GM23248 (cell line): ENCODE measurements at regions not wholly inside any gene's neighbourhood (a gene's known extent, or its start where the extent isn't known, plus 50 kb on each side); places are given as distances from the start of the nearest gene placed in this dataset.

Source experiments
- EZH2 ChIP-seq: fragments of 200-600 bp; sonication (generic); IDR thresholded peaks from 2 replicates; pipeline ENCODE4 v1.6.1; 2018; ENCODE audit warnings: antibody characterized with exemption, mild to moderate bottlenecking; ENCODE audit not compliant: insufficient read depth, poor library complexity, severe bottlenecking
- EZH2phosphoT487 ChIP-seq: fragments of 200-600 bp; sonication (generic); IDR thresholded peaks from 2 replicates; pipeline ENCODE4 v1.6.1; 2018; ENCODE audit warnings: antibody characterized with exemption, moderate library complexity, mild to moderate bottlenecking, low read depth; ENCODE audit not compliant: insufficient read depth

DNA sequence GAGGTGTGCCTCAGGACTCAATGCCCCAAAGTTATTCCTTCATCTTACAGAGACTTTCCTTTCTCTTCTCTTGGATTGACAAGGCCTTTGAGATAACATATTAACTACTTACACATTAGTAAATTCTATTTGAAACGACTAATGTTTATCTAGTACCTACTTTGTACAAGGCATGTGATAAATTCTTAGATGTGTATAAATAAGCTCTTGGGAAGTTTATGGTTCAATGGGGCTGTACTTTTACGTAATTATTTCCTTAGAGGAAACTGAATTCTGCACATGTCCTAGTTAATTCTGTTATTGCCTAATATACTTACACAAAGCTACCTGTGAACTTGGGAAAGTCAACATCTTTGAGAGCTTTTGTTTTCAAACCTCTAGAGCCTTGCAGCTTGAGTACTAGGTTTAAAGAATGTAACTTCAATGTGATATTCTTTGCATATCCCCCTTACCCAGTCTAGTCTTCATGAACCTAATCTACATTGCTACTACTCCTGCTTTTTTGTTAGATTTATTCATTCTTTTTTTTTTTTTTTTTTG is 58.5 kb upstream of the RAP2B start:
- TF ChIP-seq EZH2 (no peak), EZH2phosphoT487 (no peak)
